NCI-H1048 (cell line): ENCODE measurements at regions not wholly inside any gene's neighbourhood (a gene's known extent, or its start where the extent isn't known, plus 50 kb on each side); places are given as distances from the start of the nearest gene placed in this dataset.

Experiments used
- DNase-seq: peaks from one replicate; lab custom pipeline; 2025; lab: John Stamatoyannopoulos, UW

DNA sequence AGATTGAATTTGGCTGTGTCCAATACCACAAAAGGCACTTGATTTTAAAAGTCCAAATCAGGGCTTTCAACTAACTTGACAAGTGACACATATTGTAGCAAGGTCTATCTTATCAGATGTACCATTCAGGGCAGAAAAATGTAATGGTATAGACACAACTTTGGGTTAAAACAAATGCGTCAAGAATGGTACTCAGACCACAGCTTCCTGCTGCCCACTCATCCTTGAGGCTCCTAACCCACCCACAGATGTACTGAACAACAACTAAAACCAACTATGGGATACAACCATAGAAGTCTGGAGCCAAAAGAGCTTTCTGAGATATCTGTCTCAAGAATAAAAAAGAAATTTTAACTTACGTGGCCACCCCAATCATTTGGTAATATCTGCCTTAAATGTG is 105.2 kb downstream of the RBM43 start:
- no peak for DNase-seq

DNA sequence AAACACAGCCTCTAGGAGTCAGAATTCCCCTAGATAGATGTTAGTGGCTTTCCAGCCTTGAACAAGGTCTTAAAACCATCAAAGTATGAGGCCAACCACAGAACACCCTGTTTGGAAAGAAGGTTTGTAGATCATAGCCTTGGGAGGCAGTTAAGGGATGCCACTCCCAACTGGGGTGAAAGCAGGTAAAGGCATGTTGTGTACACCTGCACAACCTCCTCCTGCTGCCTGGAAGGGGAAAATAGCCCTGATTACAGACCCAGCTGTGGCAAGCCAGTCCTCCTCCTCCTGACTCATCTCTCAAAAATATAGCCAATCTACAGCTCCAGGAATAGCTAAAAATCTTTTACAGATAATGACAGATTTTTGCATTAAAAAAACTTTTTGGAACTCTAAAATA is 108.1 kb downstream of the RBM43 start:
- DNase-seq = no peak

DNA sequence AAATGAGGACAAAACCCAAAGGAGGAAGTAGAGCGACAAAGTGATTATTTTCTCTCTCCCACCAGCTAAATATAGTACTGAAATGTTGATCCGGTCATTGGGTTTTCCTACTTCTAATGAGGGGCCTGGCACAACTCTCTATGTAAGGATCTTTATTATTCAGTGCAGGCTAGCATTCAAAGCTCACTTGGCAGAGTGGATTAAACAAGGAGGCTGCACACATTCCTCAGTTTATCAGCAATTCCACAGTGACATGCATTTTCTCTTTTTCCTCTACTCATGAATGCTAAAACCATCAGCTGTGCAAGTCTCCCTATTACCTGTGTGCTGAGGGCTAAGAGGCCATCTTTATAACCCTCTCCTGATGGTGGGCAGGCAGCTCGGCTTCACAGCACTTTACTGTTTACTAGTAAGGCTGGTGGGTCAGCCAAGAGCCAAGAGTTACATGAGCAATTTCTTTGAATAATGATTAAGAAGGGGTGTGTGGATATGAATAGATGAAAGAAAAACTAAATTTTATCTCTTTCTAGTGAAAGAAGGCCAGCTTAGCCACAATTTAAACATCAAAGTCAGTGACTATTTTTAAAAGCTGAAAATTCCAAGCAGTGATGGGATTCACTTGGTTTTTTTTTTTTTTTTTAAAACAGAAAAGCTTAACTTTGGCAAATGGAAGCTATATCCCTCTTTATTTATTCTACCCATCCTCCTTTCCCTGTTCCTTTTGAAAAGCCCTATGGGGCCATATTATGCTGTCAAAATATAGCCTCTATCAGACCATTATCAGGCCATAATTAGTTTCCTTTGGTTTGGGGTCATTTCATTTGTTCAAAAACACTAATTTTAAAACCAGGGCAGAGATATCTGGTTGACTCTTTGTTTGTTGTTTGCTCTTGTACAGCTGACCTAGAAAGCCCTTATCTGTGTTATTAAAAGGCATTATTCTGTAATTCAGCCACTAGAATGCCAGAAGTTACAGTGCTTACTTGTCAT is 111.0 kb downstream of the RBM43 start:
- DNase-seq = no peak

DNA sequence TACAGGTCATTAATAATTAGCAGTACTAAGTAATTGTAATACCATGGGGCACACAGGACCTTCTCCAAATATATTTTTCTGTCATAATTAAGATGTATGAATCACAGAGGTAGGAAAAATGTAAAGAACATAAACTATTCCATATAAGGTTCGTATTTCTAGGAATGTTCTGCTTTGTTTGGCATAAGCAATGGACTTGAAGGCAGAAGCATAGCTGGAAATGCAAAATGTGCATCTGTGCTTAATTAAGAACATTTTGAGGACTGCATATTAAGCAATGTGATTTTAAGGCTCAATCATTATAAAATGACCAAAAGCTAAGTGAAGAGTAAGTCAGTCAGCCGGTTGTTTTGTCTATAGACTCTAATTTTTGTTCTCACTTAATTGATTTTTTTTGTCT is 123.2 kb downstream of the RBM43 start:
- no peak for DNase-seq

DNA sequence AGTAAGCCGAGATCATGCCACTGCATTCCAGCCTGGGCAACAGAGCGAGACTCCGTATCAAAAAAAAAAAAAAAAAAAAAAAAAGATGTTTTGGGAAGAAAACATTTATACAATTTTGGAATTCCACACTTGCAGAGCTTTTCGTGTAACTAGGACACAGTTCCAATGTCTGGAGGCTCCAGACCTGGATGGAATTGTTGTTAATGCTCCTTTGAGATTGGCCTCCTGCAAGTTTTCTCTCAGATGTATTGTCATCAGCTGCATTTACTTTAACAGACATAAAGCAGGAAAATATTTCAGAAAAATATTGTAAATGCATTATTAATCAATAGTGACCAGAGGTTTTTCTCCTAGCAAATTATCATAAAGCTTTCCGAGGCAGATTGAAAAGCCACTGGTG is 124.1 kb downstream of the RBM43 start:
- no peak for DNase-seq

DNA sequence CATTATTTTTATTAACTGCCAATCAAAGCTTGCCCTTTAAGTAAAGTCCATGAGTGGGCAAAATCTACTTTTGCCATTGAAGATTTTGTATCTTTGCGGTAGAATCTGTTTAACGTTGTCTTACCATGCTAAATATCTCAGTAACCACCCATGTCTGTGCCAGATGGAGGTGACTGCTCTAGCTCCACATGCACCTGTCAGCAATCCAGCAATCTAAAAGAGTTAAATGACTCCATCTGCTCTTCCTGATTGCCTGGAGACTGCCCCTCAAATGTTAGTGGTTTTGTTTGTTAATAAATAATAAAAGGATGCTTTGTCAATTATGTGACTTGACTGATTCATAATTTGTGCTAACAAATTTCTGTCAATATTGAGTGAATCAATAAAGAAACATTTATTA is 141.7 kb downstream of the RBM43 start:
- DNase-seq = no peak

DNA sequence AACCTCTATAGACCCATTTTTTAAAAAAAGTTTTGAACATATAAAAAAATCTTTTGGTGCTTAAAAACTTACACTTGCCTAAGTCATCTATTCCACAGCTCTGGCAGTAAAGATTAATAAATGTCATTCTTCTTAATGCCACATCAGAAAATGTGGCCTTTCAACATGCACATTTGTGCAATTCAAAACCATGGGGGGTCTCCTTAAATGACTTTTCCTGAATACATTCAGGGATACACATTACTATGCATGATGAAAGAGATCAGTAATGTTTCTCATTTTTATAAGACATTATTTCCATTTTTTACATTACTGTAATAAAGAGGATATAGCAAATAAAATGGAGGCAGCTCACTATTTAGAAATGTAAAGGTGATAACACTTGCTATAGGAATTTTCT is 142.3 kb downstream of the RBM43 start:
- no peak for DNase-seq

DNA sequence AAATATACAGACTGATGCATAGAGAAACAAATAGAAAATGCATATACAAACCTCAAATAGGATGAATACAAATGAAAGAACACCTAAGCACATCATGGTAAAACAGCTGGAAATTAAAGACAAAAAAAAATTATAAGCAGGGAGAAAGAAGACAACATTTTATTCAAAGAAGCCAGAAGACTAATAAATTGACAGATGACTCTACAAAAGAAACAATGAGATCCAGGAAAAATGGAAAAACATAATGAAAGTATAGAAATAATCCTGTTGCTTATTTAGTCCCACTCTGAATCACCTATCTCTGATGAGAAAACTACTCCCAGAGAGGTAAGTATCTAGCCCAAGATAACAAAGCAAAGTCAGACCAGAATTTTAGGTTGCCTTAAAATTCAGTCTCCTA is 143.4 kb downstream of the RBM43 start:
- no peak for DNase-seq

DNA sequence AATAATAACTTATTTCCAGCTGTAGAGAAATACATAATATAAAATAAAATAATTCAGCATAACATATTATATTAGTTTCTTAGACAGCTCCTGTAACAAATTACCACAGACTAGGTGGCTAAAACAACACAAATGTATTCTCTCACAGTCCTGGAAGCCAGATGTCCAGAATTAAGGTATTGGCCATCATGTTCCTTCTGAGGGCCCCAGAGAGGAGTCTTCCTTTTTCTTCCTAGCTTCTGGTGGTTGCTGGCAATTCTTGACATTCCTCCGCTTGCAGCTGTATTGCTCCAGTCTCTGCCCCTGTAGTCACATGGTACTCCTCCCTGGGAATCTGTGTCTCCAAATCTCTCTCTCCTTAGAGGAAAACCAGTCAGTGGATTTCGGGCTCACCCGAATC is 146.8 kb downstream of the RBM43 start:
- DNase-seq = no peak

DNA sequence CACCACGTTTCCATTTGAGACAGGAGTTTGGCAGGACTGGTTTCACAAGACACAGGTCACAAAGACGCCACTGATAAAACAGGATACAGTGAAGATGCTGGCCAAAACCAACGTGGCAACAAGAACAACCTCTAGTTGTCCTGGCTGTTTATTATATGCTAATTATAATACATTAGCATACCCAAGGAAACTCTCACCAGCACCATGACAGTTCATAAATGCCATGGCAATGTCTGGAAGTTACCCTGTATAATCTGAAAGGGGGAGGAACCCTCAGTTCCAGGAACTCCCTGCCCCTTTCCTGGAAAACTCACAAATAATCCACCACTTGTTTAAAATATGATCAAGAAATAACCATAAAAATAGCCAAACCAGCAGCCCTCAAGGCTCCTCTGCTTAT is 148.3 kb downstream of the RBM43 start:
- DNase-seq = no peak

DNA sequence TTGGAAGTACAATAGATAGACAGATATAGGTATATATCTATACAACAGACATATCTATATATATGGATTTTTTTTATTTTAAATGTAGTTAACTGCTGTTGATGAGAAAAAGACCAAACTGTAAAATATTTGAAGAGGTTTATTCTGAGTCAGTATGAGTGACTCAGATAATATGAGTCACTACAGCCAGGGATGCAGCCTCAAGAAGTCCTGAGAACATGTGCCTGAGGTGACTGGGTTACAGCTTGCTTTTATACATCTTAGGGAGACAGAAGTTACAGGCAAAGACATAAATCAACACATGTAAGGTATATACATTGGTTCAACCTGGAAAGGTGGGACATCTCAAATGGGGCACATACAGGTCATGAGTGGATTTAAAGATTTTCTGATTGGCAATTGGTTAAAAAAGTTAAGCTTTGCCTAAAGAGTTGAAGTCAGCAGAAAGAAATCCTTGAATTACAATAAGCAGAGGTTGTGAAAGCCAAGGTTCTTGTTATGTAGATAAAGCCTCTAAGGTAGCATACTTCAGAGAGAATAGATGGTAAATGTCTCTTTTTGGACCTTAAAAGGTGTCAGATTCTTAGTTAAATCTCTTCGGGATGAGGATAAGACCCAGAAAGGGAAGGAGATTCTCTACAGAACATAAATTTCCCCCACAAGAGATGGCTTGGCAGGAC is 149.9 kb downstream of the RBM43 start:
- DNase-seq = no peak

DNA sequence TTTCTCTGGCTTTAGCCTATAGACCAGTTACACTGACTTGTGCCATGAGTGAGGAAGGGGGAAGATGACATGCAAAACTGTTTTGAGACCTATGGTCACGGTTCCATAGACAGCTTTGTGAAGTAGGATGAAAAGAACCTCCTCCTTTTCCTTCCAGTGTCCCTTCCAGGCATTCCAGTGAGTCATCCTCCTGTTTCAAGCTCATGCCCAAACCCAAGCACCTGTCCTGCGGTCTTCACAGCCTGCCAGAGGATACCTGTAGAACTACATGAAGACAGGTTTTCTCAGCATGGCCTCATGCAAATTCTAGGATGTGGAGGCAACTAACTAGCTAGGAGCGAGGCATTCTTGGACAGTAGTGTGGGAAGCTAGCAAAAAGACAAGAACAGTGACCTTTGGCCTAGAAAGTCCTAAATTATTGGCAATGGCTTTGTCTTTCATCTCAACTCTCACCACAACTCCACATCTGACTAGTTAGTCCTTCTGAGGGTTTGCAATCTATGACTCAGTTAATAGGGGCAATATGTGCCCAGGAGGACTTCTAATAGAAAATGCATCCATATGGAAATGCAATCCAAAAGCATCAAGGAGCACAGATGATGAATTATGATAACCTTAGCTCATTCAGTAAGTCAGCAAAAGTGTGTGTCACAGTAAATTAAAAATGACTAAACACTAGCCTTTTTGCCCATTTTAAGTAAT is 154.7 kb downstream of the RBM43 start:
- no peak for DNase-seq

DNA sequence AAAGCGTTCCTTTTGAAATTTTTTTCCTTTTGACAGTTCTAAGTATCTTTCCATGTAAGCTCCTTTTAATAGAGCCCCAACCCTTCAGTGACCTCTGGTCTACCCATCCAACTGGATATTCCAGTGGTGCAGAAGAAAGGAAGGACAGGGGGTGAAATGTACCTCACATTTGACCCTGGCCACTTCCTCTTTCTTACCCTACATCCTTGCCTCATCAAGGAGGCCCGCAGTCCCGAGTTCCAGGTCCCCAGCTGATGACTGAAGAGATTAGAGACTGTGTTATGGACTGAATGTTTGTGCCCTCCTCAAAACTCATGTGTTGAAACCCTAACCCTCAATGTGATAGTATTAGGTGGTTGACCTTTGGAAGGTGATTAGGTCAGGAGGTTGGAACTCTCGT is 158.1 kb downstream of the RBM43 start:
- no peak for DNase-seq

DNA sequence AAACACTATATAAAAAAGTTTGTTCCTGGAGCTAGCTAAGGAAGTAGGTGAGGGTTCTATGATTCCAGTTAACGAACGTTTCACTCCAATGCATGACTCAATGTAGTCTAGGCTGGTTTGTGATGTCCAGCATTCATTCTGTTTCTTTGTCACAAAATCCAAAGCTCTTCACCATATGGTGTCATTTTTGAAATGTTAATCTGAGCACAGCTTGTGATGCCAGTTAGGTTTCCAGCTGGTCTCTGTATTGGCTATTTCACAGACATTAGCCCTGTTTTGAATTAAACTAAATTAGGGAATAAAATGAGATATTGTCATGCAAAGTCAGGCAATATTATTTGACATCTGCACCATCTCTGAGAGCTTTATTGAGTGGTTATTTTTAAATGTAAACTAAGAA is 159.4 kb downstream of the RBM43 start:
- DNase-seq = no peak

DNA sequence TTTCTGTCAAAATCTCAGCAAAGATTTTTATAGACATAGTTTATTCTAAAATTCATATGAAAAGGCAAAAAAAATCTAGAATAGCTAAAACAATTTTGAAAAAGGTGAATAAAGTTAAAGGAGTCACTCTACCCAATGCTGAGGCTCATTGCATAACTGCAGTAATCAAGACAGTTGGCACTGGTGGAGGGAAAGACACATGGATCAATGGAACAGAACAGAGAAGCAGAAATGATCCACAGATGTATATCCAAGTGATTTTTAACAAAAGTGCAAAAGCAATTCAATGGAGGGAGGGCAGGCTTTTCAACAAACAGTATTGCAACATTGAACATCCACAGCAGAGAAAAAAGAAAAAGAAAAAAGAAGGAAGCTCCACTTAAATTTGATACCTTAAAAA is 162.8 kb downstream of the RBM43 start:
- no peak for DNase-seq

DNA sequence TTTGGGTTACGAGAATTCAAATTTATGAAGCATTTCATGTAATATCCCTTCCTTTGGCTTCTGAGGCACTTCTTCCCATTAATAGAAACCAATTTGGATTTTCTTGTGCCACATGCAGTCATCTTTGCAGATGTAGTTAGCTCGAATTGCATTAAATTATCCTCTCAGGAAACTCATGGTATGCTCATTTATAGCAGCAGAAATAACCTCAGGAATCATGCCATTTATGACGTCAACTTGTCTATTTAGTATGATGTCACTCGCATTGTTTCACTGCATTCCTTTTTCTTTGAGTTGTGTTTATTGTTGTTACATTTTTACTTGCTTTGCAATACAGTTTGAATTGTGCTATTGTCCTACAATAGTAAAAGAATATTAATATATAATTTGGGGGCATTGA is 163.8 kb downstream of the RBM43 start:
- DNase-seq = no peak

DNA sequence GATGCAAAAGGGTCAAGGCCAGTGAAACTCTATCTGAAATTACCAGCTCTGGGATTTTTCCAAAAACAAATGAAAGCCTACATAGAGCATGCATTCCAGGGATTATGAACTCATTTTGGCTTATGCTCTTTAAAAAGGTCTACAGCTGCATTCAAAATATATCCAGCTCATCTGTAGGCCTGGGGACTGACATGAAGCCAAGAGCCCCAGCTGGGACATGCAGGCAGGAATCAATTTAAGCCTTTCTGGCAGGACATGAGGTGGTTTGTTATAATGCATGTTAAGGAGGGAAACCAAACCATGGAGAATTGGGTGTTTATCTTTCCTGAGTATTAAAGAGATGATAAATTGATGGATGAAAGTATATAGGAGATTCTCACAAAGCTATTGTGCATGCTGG is 164.5 kb downstream of the RBM43 start:
- no peak for DNase-seq

DNA sequence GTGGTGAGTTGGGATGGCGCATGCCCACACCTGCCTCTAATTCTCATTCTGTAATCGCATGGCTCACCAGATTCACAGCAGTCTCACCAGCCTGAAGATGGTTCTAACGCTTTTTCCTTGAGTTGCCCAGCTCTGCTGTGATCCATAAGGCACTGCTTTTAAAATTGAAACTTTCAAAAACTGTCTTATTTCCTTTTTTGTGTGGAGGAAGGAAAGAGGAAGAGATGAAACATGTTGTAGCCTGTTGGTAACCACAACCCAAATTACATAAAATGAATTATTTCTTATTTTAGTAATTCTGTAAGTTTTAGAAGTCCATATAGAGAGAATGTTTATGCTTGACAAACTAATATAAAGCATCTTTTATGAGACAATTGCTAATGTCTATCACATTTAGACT is 165.4 kb downstream of the RBM43 start:
- no peak for DNase-seq

DNA sequence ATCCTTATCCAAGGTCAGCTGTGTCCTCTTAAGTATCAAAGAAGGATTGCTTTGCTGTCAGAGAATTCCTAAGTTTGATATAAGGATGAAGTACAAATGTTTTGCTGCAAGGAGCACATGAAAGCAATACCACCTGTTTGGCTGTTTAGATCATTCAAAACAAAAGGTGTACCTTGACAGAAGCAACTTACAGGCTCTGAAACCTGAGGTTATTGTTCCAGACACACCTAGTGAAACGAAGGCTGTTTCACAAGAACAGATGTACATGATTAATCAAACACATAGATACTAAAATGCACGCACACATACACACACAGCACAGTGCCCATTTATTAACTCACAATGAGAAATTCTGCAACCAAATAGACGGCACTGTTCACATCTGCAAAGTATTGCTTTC is 166.2 kb downstream of the RBM43 start:
- no peak for DNase-seq

DNA sequence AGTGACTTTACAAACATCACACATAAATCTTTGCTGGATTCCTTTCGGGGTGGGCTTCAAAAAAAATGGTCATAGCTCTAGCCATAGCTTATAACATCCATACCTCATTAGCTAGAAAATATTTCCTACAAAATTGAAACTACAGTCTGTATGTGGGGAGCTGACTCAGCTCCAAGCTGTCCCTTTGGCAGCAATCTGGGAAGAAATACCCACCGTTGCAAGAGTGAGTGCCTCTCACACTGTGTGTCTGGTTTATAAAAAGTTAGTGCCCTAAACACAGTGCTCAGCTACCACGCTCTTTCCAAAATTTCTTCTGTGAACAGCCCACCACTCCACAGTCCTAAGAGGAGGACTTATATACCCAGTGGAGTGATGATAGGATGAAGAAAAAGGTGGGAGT is 170.1 kb downstream of the RBM43 start:
- DNase-seq = no peak

DNA sequence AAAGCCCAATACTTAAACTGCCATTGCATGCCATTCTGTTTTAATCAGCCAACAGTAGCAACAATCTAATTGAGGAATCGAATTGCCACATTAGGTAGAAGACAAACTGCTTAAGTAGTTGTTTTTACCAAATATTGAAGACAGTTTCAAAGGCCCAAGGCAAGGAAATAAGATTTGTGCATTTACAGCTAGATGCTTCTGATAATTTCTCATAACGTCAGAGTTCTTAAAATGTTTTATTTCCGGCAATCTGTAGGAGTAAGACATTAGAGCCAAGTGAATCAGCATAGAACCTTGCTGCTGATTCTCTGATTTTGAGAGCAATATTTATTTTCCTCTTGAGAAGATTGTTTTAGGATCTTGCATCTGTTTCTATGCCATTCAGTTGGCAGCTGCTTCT is 174.3 kb downstream of the RBM43 start:
- no peak for DNase-seq

DNA sequence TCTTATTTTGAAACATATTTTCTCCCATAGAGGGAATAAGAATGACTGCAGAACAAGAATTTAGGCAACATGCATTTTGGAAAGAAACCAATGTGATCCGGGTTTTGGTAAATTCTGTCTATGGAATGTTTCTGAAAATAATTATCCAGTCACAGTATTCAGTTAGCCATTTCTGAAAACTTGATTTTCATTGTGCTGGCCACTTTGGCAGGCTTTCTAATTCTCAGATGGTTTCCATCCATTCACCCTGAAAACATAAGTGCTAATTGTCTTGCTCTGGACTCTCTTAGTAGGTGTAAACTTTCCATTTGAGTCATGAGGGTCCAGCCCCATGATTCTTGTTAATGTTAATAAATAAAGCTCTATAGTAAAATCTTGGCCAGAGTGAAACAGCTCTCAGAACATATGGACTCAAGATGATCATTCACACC is 176.5 kb downstream of the RBM43 start:
- no peak for DNase-seq
